Upper lobe of left lung (tissue), 4 donors: ENCODE measurements at regions not wholly inside any gene's neighbourhood (a gene's known extent, or its start where the extent isn't known, plus 50 kb on each side); places are given as distances from the start of the nearest gene placed in this dataset.

Experiments used
- POLR2AphosphoS5 ChIP-seq, 2 donors: sonication (generic); formaldehyde crosslinking; IDR thresholded peaks; one replicate each; pipeline ENCODE4 v1.5.1; 2017; ENCODE audit warnings: antibody characterized with exemption in 2 of 2
- TF ChIP-seq, protein P1 (sequence below), 6 experiments: fragments of 450-650 bp in 4 of 6; fragments of 200-600 bp in 2 of 6; sonication (generic) in 2 of 6; IDR thresholded peaks; one replicate each; pipeline ENCODE4 v1.5.1; 2016 to 2019; ENCODE audit warnings: antibody characterized with exemption in 6 of 6

DNA sequence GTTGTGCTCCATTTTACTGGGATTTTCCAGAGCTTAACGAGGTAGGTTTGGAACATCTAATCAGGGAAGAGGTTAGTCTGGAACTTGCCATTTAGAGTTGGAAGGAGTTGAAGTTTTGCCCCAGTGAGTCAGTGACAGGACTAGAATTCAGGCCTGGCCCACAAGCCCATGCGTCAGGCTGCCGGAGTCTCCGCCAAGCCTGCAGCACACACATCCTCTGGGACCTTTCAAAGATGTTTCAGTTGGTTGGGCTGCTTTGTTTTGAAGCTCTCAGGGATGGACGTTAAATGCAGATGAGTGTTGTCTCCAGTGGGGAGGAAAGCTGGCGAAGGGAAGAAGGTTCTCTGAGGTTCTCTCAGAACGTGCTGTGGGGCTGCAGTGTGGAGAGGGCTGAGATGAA lies 147.0 kb downstream of the PSAT1 start:
- TF ChIP-seq, protein P1, sequence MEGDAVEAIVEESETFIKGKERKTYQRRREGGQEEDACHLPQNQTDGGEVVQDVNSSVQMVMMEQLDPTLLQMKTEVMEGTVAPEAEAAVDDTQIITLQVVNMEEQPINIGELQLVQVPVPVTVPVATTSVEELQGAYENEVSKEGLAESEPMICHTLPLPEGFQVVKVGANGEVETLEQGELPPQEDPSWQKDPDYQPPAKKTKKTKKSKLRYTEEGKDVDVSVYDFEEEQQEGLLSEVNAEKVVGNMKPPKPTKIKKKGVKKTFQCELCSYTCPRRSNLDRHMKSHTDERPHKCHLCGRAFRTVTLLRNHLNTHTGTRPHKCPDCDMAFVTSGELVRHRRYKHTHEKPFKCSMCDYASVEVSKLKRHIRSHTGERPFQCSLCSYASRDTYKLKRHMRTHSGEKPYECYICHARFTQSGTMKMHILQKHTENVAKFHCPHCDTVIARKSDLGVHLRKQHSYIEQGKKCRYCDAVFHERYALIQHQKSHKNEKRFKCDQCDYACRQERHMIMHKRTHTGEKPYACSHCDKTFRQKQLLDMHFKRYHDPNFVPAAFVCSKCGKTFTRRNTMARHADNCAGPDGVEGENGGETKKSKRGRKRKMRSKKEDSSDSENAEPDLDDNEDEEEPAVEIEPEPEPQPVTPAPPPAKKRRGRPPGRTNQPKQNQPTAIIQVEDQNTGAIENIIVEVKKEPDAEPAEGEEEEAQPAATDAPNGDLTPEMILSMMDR (IDR thresholded peaks at IDR 0.05), result no peak
- no peak for TF ChIP-seq POLR2AphosphoS5 (IDR thresholded peaks at IDR 0.05)
